ENCODE measurements at regions not wholly inside any gene's neighbourhood (a gene's known extent, or its start where the extent isn't known, plus 50 kb on each side); places are given as distances from the start of the nearest gene placed in this dataset.

DNA sequence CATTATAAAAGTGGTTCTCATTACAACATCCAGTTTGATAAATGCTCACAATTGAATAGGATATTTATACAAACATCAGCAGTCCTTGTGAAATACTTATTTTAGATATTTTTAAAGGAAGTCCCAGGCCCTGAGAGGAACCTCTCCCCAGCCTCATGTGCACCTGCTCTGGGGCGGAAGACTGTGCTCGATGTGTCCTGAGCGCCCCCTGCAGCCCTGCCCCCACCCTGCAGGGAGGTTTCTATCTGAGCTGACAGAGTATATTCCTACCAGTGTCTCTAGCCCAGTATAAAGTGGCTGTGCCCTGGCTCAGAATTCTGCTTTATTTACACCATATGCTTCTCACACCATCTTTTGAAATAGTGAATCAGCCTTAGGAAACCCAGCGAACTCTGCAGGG is 1349.1 kb downstream of the TMEM121 start:
- DNase-seq = no peak

DNA sequence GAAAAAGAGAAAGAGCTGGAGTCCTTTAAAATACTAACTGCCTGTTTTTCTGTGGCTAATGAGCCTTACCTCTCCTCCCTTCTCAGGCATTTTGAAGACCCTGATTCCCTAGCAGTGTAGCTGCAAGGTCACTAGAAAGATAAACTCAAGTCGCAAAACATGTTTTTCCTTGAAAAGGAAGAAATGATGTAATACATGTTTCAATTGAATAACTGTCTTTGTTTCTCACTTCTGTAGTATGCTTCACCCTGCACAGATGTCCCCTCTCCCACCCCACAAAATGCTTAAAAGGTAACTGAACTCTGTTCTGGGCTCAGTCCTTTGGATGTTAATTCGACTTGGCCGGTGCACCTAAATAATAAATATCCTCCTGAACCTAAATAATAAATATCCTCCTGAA is 1350.3 kb downstream of the TMEM121 start:
- DNase-seq = no peak

GRCh38 chr14:106877517-106877916 is 1351.1 kb downstream of the TMEM121 start:
- no peak for DNase-seq

DNA sequence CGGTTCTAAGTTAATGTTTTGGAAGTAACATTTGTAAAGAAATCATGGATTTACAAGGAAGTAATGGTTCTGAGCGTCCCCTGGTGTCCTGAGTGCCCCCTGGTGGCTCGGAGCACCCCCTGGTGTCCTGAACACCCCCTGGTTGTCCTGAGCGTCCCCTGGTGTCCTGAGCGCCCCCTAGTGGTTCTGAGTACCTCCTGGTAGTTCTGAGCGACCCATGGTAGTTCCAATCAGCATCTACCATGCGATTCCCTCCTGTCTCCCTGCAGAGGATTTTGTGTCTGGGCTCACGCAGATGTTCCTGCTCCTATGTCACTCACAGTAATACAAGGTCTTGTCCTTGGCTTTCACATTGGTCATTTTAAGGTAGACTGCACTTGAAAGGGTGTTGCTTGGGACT is 1352.9 kb downstream of the TMEM121 start:
- no peak for DNase-seq

DNA sequence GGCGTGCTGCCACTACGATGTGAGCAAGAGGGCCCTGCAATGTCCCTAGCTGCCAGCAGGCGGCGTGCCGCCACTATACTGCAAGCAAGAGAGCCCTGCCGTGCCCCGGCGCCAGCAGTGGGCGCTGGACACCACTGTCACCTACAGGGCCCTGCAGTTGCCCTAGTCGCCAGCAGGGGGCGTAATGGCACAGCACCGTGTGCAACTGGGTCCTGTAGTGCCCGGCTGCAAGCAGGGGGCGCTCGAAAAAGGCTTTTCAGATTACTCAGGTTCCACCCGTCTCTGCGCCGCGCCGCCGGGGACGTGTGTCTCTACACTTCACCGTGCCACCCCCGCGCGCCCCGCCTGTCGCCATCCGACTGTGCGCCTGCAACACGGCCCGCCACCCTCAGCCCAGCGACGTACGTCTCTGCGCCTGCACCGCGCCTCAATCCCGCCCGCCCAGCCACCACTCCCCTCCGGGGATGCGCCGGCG is 1356.9 kb downstream of the TMEM121 start:
- no peak for DNase-seq
